ENCODE measurements at regions not wholly inside any gene's neighbourhood (a gene's known extent, or its start where the extent isn't known, plus 50 kb on each side); places are given as distances from the start of the nearest gene placed in this dataset.
"Not testable (repeated sequence)": the region's sequence is repeated elsewhere in the genome, so short reads cannot be mapped to it uniquely, and the experiment has no call there.

GRCh38 chr7:65071854-65072431, 65.5 kb upstream of the ERV3-1 start:
- CTCF ChIA-PET; H3K4me2 ChIP-seq (ENCODE audit: low read length); H3F3A ChIP-seq (ENCODE audit: low read length, unreplicated experiment); POLR2A ChIA-PET (ENCODE audit: unreplicated experiment); DNase-seq; H3K79me2 ChIP-seq (ENCODE audit: low read length); H3K27me3 ChIP-seq (ENCODE audit: low read length); H3K36me3 ChIP-seq (ENCODE audit: low read depth, low read length); H3K27ac ChIP-seq (ENCODE audit: low read length); BruUV-seq (replicated peaks); H2AFZ ChIP-seq (ENCODE audit: low read length); H3K9ac ChIP-seq (ENCODE audit: low read length); H3K9me2 ChIP-seq (replicated peaks; ENCODE audit: low read length); H3K9me3 ChIP-seq (ENCODE audit: low read length); intact Hi-C loops (cut with micrococcal nuclease); H4K20me1 ChIP-seq (ENCODE audit: low read length); H3K4me3 ChIP-seq (ENCODE audit: low read length); ATAC-seq; H3K4me1 ChIP-seq (ENCODE audit: insufficient read depth, low read length): not testable (repeated sequence)

- H3K79me2 ChIP-seq (ENCODE audit: low read length); H3K4me2 ChIP-seq (ENCODE audit: low read length); H3K9ac ChIP-seq (ENCODE audit: low read length); POLR2A ChIA-PET (ENCODE audit: unreplicated experiment); ATAC-seq; H3K4me1 ChIP-seq (ENCODE audit: insufficient read depth, low read length); H3K36me3 ChIP-seq (ENCODE audit: low read depth, low read length); H3K9me3 ChIP-seq (ENCODE audit: low read length); intact Hi-C loops (cut with micrococcal nuclease); H2AFZ ChIP-seq (ENCODE audit: low read length); DNase-seq; H3K4me3 ChIP-seq (ENCODE audit: low read length); H3F3A ChIP-seq (ENCODE audit: low read length, unreplicated experiment); CTCF ChIA-PET; H3K27ac ChIP-seq (ENCODE audit: low read length); H3K9me2 ChIP-seq (replicated peaks; ENCODE audit: low read length); H3K27me3 ChIP-seq (ENCODE audit: low read length); H4K20me1 ChIP-seq (ENCODE audit: low read length); BruUV-seq (replicated peaks): not testable (repeated sequence)
These were observed 63.0 kb upstream of the ERV3-1 start for GRCh38 chr7:65069476-65069875.

- H3K4me3 ChIP-seq (ENCODE audit: low read length); H3K4me1 ChIP-seq (ENCODE audit: insufficient read depth, low read length); H2AFZ ChIP-seq (ENCODE audit: low read length); H3K9me2 ChIP-seq (replicated peaks; ENCODE audit: low read length); H3K36me3 ChIP-seq (ENCODE audit: low read depth, low read length); ATAC-seq; H4K20me1 ChIP-seq (ENCODE audit: low read length); H3K9ac ChIP-seq (ENCODE audit: low read length); DNase-seq; H3K27ac ChIP-seq (ENCODE audit: low read length); H3K27me3 ChIP-seq (ENCODE audit: low read length); H3K79me2 ChIP-seq (ENCODE audit: low read length); H3K4me2 ChIP-seq (ENCODE audit: low read length); intact Hi-C loops (cut with micrococcal nuclease); H3K9me3 ChIP-seq (ENCODE audit: low read length); CTCF ChIA-PET; H3F3A ChIP-seq (ENCODE audit: low read length, unreplicated experiment); BruUV-seq (replicated peaks); POLR2A ChIA-PET (ENCODE audit: unreplicated experiment): not testable (repeated sequence)
These were observed 56.1 kb upstream of the ERV3-1 start for GRCh38 chr7:65062566-65062965.

GRCh38 chr7:65059247-65059646, 52.8 kb upstream of the ERV3-1 start:
- POLR2A ChIA-PET (ENCODE audit: unreplicated experiment), result not testable (repeated sequence)

More at GRCh38 chr7:65059247-65059646, 52.8 kb upstream of the ERV3-1 start:
- H3K79me2 ChIP-seq (ENCODE audit: low read length); H3K4me2 ChIP-seq (ENCODE audit: low read length); H3K36me3 ChIP-seq (ENCODE audit: low read depth, low read length); H3K4me1 ChIP-seq (ENCODE audit: insufficient read depth, low read length); H3K27ac ChIP-seq (ENCODE audit: low read length); BruUV-seq (replicated peaks); H3K9ac ChIP-seq (ENCODE audit: low read length); H3K27me3 ChIP-seq (ENCODE audit: low read length); H3K9me2 ChIP-seq (replicated peaks; ENCODE audit: low read length); ATAC-seq; intact Hi-C loops (cut with micrococcal nuclease); H3K4me3 ChIP-seq (ENCODE audit: low read length); H2AFZ ChIP-seq (ENCODE audit: low read length); H3K9me3 ChIP-seq (ENCODE audit: low read length); DNase-seq; CTCF ChIA-PET; H3F3A ChIP-seq (ENCODE audit: low read length, unreplicated experiment); H4K20me1 ChIP-seq (ENCODE audit: low read length): not testable (repeated sequence)
